Mesendoderm (in vitro differentiated cells): ENCODE measurements at regions not wholly inside any gene's neighbourhood (a gene's known extent, or its start where the extent isn't known, plus 50 kb on each side); places are given as distances from the start of the nearest gene placed in this dataset.

Source experiments
- DNase-seq: peaks from one replicate; pipeline ENCODE4 v3.0.0; 2013
- H2AK5ac ChIP-seq: 2 replicates; pipeline ENCODE4 v1.6.1; 2013; ENCODE audit warnings: low read length, inconsistent platforms
- H2BK120ac ChIP-seq: 2 replicates; pipeline ENCODE4 v1.6.1; 2013; ENCODE audit warnings: low read depth, mild to moderate bottlenecking, low read length, moderate library complexity, mixed read lengths
- H2BK15ac ChIP-seq: replicated peaks from 2 replicates; pipeline ENCODE4 v1.6.1; 2013; ENCODE audit warnings: low read depth, mild to moderate bottlenecking, moderate library complexity
- H2BK5ac ChIP-seq: 2 replicates; pipeline ENCODE4 v1.6.1; 2013; ENCODE audit warnings: low read length, inconsistent platforms
- H3K18ac ChIP-seq: 2 replicates; pipeline ENCODE4 v1.6.1; 2013; ENCODE audit warnings: mild to moderate bottlenecking, low read length, mixed read lengths
- H3K23ac ChIP-seq: one replicate; pipeline ENCODE4 v1.6.1; 2013; ENCODE audit warnings: low read length
- H3K27ac ChIP-seq: 2 replicates; pipeline ENCODE4 v1.5.1; 2013; ENCODE audit warnings: low read depth, mild to moderate bottlenecking, inconsistent platforms, low read length, moderate library complexity
- H3K27me3 ChIP-seq: 2 replicates; pipeline ENCODE4 v1.6.1; 2013; ENCODE audit warnings: low read length, control low read depth, mild to moderate bottlenecking, inconsistent platforms; ENCODE audit not compliant: insufficient read depth, poor library complexity
- H3K36me3 ChIP-seq: 2 replicates; pipeline ENCODE4 v1.6.1; 2013; ENCODE audit warnings: low read length, inconsistent platforms; ENCODE audit not compliant: control insufficient read depth, insufficient read depth
- H3K4ac ChIP-seq: one replicate; pipeline ENCODE4 v1.6.1; 2013; ENCODE audit warnings: low read depth, mild to moderate bottlenecking, low read length, moderate library complexity
- H3K4me1 ChIP-seq: 2 replicates; pipeline ENCODE4 v1.6.1; 2013; ENCODE audit warnings: low read depth, low read length, inconsistent platforms; ENCODE audit not compliant: control insufficient read depth
- H3K4me2 ChIP-seq: 2 replicates; pipeline ENCODE4 v1.6.1; 2013; ENCODE audit warnings: low read length
- H3K4me3 ChIP-seq: 2 replicates; pipeline ENCODE4 v1.5.1; 2013; ENCODE audit warnings: mild to moderate bottlenecking, low read length
- H3K56ac ChIP-seq: one replicate; pipeline ENCODE4 v1.6.1; 2013; ENCODE audit warnings: low read length
- H3K79me1 ChIP-seq: 2 replicates; pipeline ENCODE4 v1.6.1; 2013; ENCODE audit warnings: low read length, inconsistent platforms
- H3K79me2 ChIP-seq: 2 replicates; pipeline ENCODE4 v1.6.1; 2013; ENCODE audit warnings: mild to moderate bottlenecking, low read length; ENCODE audit not compliant: control insufficient read depth, insufficient read depth
- H3K9ac ChIP-seq: 2 replicates; pipeline ENCODE4 v1.6.1; 2013; ENCODE audit warnings: low read length, inconsistent platforms
- H4K5ac ChIP-seq: one replicate; pipeline ENCODE4 v1.6.1; 2013; ENCODE audit warnings: low read length
- H4K8ac ChIP-seq: one replicate; pipeline ENCODE4 v1.6.1; 2013; ENCODE audit warnings: low read depth, mild to moderate bottlenecking, control low read depth, low read length, moderate library complexity
- WGBS: extraction: QIAGEN DNeasy Blood & Tissue Kit; methylation state at CpG from one replicate; pipeline ENCODE4 v1.1.7; 2013; ENCODE audit warnings: low lambda C conversion rate, missing lambda C conversion rate; ENCODE audit not compliant: insufficient coverage; ENCODE audit errors: extremely low coverage; 5-methylcytosine and 5-hydroxymethylcytosine counted together

GRCh38 chr7:70884809-70885208 is 247.1 kb upstream of the GALNT17 start:
- no CpG with 5 or more reads among the region's 3 CpGs for WGBS
- Histone ChIP-seq H2BK120ac (no peak overlapping the region), H3K79me2 (no peaks in the 10 kb centered on the region), H3K27ac (no peak overlapping the region), H2BK5ac (peak overlapping the region; percentile 28), H3K4me2 (no peak overlapping the region), H3K18ac (no peak overlapping the region), H3K23ac (no peak overlapping the region), H3K4ac (no peak overlapping the region), H3K56ac (no peak overlapping the region), H3K79me1 (no peaks in the 10 kb centered on the region), H2AK5ac (no peak overlapping the region), H4K8ac (no peak overlapping the region), H3K9ac (no peak overlapping the region), H3K36me3 (no peaks in the 10 kb centered on the region), H3K4me1 (peaks cover 7% of the 10 kb centered on the region), H3K4me3 (no peak overlapping the region), H3K27me3 (no peaks in the 10 kb centered on the region), H4K5ac (no peak overlapping the region), H2BK15ac (no peak overlapping the region)
- no peak for DNase-seq

- peak; percentile 97 for DNase-seq
- no peaks in the 10 kb centered on the region for H3K79me1 ChIP-seq
- peaks cover 7% of the 10 kb centered on the region for H3K4me1 ChIP-seq
- H2BK15ac ChIP-seq: no peak overlapping the region
- no peak overlapping the region for H2BK120ac ChIP-seq
- H3K4ac ChIP-seq: no peak overlapping the region
- H3K18ac ChIP-seq: no peak overlapping the region
- no peak overlapping the region for H2BK5ac ChIP-seq
- H3K23ac ChIP-seq: no peak overlapping the region
- no peak overlapping the region for H3K4me2 ChIP-seq
- H2AK5ac ChIP-seq: no peak overlapping the region
- no peaks in the 10 kb centered on the region for H3K79me2 ChIP-seq
- no peak overlapping the region for H3K9ac ChIP-seq
- H3K27ac ChIP-seq: no peak overlapping the region
- H3K27me3 ChIP-seq: no peaks in the 10 kb centered on the region
- no CpG with 5 or more reads among the region's 1 CpG for WGBS
- no peak overlapping the region for H4K8ac ChIP-seq
- no peak overlapping the region for H3K56ac ChIP-seq
- H3K4me3 ChIP-seq: no peak overlapping the region
- H3K36me3 ChIP-seq: no peaks in the 10 kb centered on the region
- no peak overlapping the region for H4K5ac ChIP-seq
Observed at GRCh38 chr7:70886547-70886946, 245.4 kb upstream of the GALNT17 start.

DNA sequence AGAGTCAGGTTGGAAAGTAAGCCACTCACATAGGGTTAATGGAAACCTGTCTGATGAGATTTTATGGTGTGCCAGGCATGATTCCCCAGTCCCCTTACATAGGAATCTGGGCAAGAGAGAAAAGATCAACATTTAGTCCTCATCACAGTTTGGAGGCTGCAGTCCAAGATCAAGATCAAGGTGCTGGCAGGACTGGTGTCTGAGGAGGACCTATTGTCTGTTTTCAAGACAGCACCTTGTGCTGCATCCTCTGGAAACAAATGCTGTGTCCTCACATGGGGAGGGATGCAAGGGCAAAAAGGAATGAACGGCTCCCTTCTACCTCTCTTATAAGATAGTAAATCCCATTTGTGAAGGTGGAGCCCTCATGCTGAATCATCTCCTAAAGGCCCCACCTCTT is 244.8 kb upstream of the GALNT17 start:
- H3K18ac ChIP-seq: peak overlapping the region; percentile 4
- no peaks in the 10 kb centered on the region for H3K27me3 ChIP-seq
- peaks cover 7% of the 10 kb centered on the region for H3K4me1 ChIP-seq
- no peaks in the 10 kb centered on the region for H3K79me1 ChIP-seq
- no peak overlapping the region for H4K8ac ChIP-seq
- no peaks in the 10 kb centered on the region for H3K36me3 ChIP-seq
- H4K5ac ChIP-seq: no peak overlapping the region
- DNase-seq: peak; percentile 53
- peak overlapping the region; percentile 87 for H2AK5ac ChIP-seq
- H3K56ac ChIP-seq: peak overlapping the region; percentile 77
- no peak overlapping the region for H3K23ac ChIP-seq
- H2BK120ac ChIP-seq: no peak overlapping the region
- peak overlapping the region; percentile 77 for H3K4ac ChIP-seq
- no peaks in the 10 kb centered on the region for H3K79me2 ChIP-seq
- no peak overlapping the region for H3K27ac ChIP-seq
- H2BK15ac ChIP-seq: no peak overlapping the region
- no peak overlapping the region for H3K4me3 ChIP-seq
- WGBS: no CpG with 5 or more reads among the region's 1 CpG
- H3K9ac ChIP-seq: peak overlapping the region; percentile 11
- H3K4me2 ChIP-seq: no peak overlapping the region
- H2BK5ac ChIP-seq: peak overlapping the region; percentile 81

- Histone ChIP-seq H3K9ac (no peak overlapping the region), H2AK5ac (no peak overlapping the region), H3K4ac (no peak overlapping the region), H3K56ac (no peak overlapping the region), H3K27me3 (no peaks in the 10 kb centered on the region), H3K4me1 (peaks cover 7% of the 10 kb centered on the region), H4K5ac (no peak overlapping the region), H3K79me1 (no peaks in the 10 kb centered on the region), H2BK15ac (no peak overlapping the region), H4K8ac (no peak overlapping the region), H3K18ac (no peak overlapping the region), H3K36me3 (no peaks in the 10 kb centered on the region), H3K23ac (no peak overlapping the region), H3K27ac (no peak overlapping the region), H3K79me2 (no peaks in the 10 kb centered on the region), H3K4me2 (no peak overlapping the region), H2BK120ac (no peak overlapping the region), H3K4me3 (no peak overlapping the region), H2BK5ac (no peak overlapping the region)
- no peak for DNase-seq
- no CpG with 5 or more reads among the region's 4 CpGs for WGBS
Observed at GRCh38 chr7:70890147-70890969, 241.6 kb upstream of the GALNT17 start.

DNA sequence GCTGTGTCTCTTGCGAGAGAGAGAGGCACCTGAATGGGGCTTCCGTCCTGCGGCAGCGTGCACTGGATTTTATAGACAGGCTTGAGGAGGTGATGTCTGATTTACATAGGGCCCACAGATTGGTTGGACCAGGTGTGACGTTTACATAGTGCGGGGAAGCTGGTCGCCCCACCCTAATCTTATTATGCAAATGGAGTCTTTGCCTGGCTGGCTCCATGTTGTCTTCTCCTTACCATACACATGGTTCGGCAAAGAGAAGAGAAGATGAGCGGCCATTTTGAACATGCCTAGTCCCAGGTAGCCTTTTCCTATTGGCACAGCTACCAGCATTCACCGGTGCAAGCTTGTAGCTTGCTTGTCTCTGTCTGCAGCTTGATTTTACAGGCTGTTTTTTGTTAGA is 238.5 kb upstream of the GALNT17 start:
- Histone ChIP-seq H2BK5ac (no peak overlapping the region), H4K5ac (peak overlapping the region; percentile 61), H3K36me3 (no peaks in the 10 kb centered on the region), H2BK120ac (no peak overlapping the region), H4K8ac (no peak overlapping the region), H3K79me1 (no peaks in the 10 kb centered on the region), H3K4ac (no peak overlapping the region), H3K9ac (no peak overlapping the region), H2AK5ac (no peak overlapping the region), H3K18ac (peak overlapping the region; percentile 99), H2BK15ac (no peak overlapping the region), H3K27me3 (no peaks in the 10 kb centered on the region), H3K23ac (no peak overlapping the region), H3K4me1 (no peaks in the 10 kb centered on the region), H3K4me2 (no peak overlapping the region), H3K4me3 (no peak overlapping the region), H3K56ac (no peak overlapping the region), H3K79me2 (no peaks in the 10 kb centered on the region), H3K27ac (no peak overlapping the region)
- DNase-seq: no peak
- no CpG with 5 or more reads among the region's 10 CpGs for WGBS
